Brain microvascular endothelial cell (primary cell): ENCODE measurements at regions not wholly inside any gene's neighbourhood (a gene's known extent, or its start where the extent isn't known, plus 50 kb on each side); places are given as distances from the start of the nearest gene placed in this dataset.

Experiments
- DNase-seq: peaks from one replicate; pipeline ENCODE4 v3.0.0-alpha.2; 2020
- H3K27ac ChIP-seq: fragments of 250-450 bp; sonication (Bioruptor Pico); 2 replicates; pipeline ENCODE4 v1.5.1; 2020; ENCODE audit warnings: mild to moderate bottlenecking, moderate library complexity
- H3K27me3 ChIP-seq: fragments of 250-450 bp; sonication (Bioruptor Pico); replicated peaks from 2 replicates; pipeline ENCODE4 v1.5.1; 2020; ENCODE audit warnings: mild to moderate bottlenecking
- H3K36me3 ChIP-seq: fragments of 250-450 bp; sonication (Bioruptor Pico); replicated peaks from 2 replicates; pipeline ENCODE4 v1.5.1; 2020; ENCODE audit warnings: mild to moderate bottlenecking
- H3K4me3 ChIP-seq: 2 replicates; pipeline ENCODE4 v1.5.1; 2011; ENCODE audit warnings: low read depth, mild to moderate bottlenecking, control low read depth, low read length, moderate library complexity
- CTCF ChIP-seq: IDR thresholded peaks from 2 replicates; pipeline ENCODE4 v1.5.1; 2011; ENCODE audit warnings: low read depth, mild to moderate bottlenecking, moderate library complexity, low read length, control low read depth, inconsistent platforms; ENCODE audit errors: missing control alignments
- in situ Hi-C: cut with HindIII; loops from 2 replicates; pipeline ENCODE4 v1.10.0; 2017; ENCODE audit warnings: low sequenced_read_pairs, low pct_ligation_motif_present

DNA sequence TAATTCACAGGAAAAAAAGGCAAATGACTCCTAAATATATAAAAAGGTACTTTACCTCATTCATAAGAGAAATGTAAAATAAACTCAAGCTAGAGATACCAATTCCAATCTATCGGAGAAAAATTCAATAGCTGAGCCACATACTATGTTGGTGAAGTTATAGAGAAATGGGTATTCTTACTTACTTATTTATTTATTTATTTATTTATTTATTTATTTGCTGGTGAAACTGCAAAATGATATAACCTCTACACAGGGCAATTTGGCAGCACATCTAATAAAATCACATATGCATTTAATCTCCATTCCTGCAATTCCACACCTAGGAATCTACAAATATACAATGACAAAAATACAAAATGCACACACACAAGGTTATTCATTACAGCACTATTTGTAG lies 117.5 kb upstream of the TMEM168 start:
- TF ChIP-seq CTCF = no peak
- in situ Hi-C loops = no loop called here
- H3K36me3 ChIP-seq = peaks cover 5% of the 10 kb centered on the region

GRCh38 chr7:112905950-112906349 lies 115.8 kb upstream of the TMEM168 start:
- Histone ChIP-seq H3K4me3 (no peak overlapping the region), H3K27ac (no peak overlapping the region), H3K27me3 (no peaks in the 10 kb centered on the region), H3K36me3 (peaks cover 4% of the 10 kb centered on the region)
- no peak for TF ChIP-seq CTCF
- DNase-seq = no peak
- in situ Hi-C loops = no loop called here

More for the DNA sequence above, 117.5 kb upstream of the TMEM168 start:
- DNase-seq = no peak
- H3K27ac ChIP-seq = no peak overlapping the region
- H3K27me3 ChIP-seq = no peaks in the 10 kb centered on the region
- no peak overlapping the region for H3K4me3 ChIP-seq

GRCh38 chr7:112905413-112905812 lies 115.2 kb upstream of the TMEM168 start:
- no peak overlapping the region for H3K27ac ChIP-seq
- H3K36me3 ChIP-seq = peaks cover 3% of the 10 kb centered on the region
- no peak for DNase-seq
- H3K4me3 ChIP-seq = no peak overlapping the region
- H3K27me3 ChIP-seq = no peaks in the 10 kb centered on the region
- in situ Hi-C loops = no loop called here
- TF ChIP-seq CTCF = no peak

GRCh38 chr7:112898432-112899290 lies 108.5 kb upstream of the TMEM168 start:
- Histone ChIP-seq H3K27me3 (no peaks in the 10 kb centered on the region), H3K27ac (no peak overlapping the region), H3K36me3 (no peaks in the 10 kb centered on the region), H3K4me3 (no peak overlapping the region)
- in situ Hi-C loops = no loop called here
- TF ChIP-seq CTCF = peak; percentile 87
- DNase-seq = peak; percentile 73

GRCh38 chr7:112897839-112898431 lies 107.7 kb upstream of the TMEM168 start:
- Histone ChIP-seq H3K4me3 (no peak overlapping the region), H3K36me3 (no peaks in the 10 kb centered on the region), H3K27me3 (no peaks in the 10 kb centered on the region), H3K27ac (no peak overlapping the region)
- in situ Hi-C loops = no loop called here
- TF ChIP-seq CTCF = no peak
- no peak for DNase-seq
